Glutamatergic neuron (in vitro differentiated cells): ENCODE measurements at regions not wholly inside any gene's neighbourhood (a gene's known extent, or its start where the extent isn't known, plus 50 kb on each side); places are given as distances from the start of the nearest gene placed in this dataset.
"Not testable (repeated sequence)": the region's sequence is repeated elsewhere in the genome, so short reads cannot be mapped to it uniquely, and the experiment has no call there.

ENCODE experiments used
- DNase-seq: peaks from one replicate; pipeline ENCODE4 v3.0.0; 2022
- H3K27ac Mint-ChIP-seq: one replicate; pipeline ENCODE4 v1.8.0; 2020; ENCODE audit warnings: mild to moderate bottlenecking, mixed read lengths, inconsistent platforms; ENCODE audit not compliant: unreplicated experiment
- H3K27me3 Mint-ChIP-seq: one replicate; pipeline ENCODE4 v1.8.0; 2020; ENCODE audit warnings: mild to moderate bottlenecking, moderate library complexity, mixed read lengths, inconsistent platforms; ENCODE audit not compliant: unreplicated experiment
- H3K36me3 Mint-ChIP-seq: one replicate; pipeline ENCODE4 v1.8.0; 2020; ENCODE audit warnings: mild to moderate bottlenecking, mixed read lengths, inconsistent platforms; ENCODE audit not compliant: unreplicated experiment
- H3K4me1 Mint-ChIP-seq: one replicate; pipeline ENCODE4 v1.8.0; 2020; ENCODE audit warnings: mild to moderate bottlenecking, low read depth, mixed read lengths, inconsistent platforms; ENCODE audit not compliant: unreplicated experiment
- H3K4me3 Mint-ChIP-seq: one replicate; pipeline ENCODE4 v1.8.0; 2020; ENCODE audit warnings: mild to moderate bottlenecking, mixed read lengths, inconsistent platforms; ENCODE audit not compliant: unreplicated experiment
- H3K9me3 Mint-ChIP-seq: one replicate; pipeline ENCODE4 v1.8.0; 2020; ENCODE audit warnings: mild to moderate bottlenecking, moderate library complexity, mixed read lengths, inconsistent platforms; ENCODE audit not compliant: unreplicated experiment
- TF ChIP-seq, protein P1 (sequence below): fragments of 200-600 bp; sonication (generic); IDR thresholded peaks from one replicate; pipeline ENCODE4 v1.5.0; 2021; ENCODE audit not compliant: partially characterized antibody, unreplicated experiment

DNA sequence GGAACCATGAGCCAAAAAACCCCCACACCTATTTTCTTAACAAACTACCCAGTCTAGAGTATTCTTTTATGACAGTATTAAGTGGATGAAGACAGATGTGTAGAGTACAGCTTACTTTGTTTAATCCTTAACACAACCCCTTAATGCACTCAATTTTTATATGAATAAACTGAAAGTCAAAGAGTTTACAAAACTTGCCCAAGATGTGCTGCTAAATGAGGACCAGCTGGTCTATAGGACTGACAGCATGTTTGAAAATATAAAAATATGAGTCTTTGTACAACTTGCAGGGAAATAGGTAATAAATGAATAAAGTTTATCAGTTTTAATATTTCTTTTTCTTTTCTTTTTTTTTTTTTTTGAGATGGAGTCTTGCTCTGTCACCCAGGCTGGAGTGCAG is 102.3 kb downstream of the ZFY start:
- Mint-ChIP-seq H3K4me3 (no peak overlapping the region), H3K36me3 (no peaks in the 10 kb centered on the region), H3K9me3 (no peaks in the 10 kb centered on the region), H3K27me3 (no peaks in the 10 kb centered on the region), H3K4me1 (no peaks in the 10 kb centered on the region), H3K27ac (no peak overlapping the region)
- no peak for DNase-seq
- TF ChIP-seq, protein P1, sequence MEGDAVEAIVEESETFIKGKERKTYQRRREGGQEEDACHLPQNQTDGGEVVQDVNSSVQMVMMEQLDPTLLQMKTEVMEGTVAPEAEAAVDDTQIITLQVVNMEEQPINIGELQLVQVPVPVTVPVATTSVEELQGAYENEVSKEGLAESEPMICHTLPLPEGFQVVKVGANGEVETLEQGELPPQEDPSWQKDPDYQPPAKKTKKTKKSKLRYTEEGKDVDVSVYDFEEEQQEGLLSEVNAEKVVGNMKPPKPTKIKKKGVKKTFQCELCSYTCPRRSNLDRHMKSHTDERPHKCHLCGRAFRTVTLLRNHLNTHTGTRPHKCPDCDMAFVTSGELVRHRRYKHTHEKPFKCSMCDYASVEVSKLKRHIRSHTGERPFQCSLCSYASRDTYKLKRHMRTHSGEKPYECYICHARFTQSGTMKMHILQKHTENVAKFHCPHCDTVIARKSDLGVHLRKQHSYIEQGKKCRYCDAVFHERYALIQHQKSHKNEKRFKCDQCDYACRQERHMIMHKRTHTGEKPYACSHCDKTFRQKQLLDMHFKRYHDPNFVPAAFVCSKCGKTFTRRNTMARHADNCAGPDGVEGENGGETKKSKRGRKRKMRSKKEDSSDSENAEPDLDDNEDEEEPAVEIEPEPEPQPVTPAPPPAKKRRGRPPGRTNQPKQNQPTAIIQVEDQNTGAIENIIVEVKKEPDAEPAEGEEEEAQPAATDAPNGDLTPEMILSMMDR = no peak

- H3K27ac Mint-ChIP-seq = no peak overlapping the region
- DNase-seq = no peak
- no peaks in the 10 kb centered on the region for H3K4me1 Mint-ChIP-seq
- TF ChIP-seq, protein P1 = no peak
- no peak overlapping the region for H3K4me3 Mint-ChIP-seq
- no peaks in the 10 kb centered on the region for H3K9me3 Mint-ChIP-seq
- H3K27me3 Mint-ChIP-seq = no peaks in the 10 kb centered on the region
- H3K36me3 Mint-ChIP-seq = no peaks in the 10 kb centered on the region
Observed at GRCh38 chrY:3040415-3040814, 105.2 kb downstream of the ZFY start.

DNA sequence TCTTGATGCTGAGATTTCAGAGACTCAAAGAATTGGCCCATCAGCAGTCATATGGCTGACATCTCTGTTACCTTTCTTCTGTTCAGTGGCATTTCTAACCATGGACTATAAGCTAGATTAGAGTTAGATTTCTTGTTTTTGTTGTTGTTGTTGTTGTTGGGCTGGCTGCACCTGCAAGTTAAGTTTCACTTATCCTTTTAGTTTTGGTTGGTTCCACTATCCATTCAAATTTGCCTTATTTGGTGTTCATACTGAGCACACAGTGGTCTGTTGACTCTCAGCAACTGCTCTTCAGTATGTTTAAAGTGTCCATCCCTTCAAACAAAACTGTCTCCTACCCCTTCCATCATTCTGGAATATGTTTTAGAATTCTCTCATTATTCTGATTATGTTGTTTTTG is 106.8 kb downstream of the ZFY start:
- no peaks in the 10 kb centered on the region for H3K27me3 Mint-ChIP-seq
- TF ChIP-seq, protein P1 = no peak
- no peaks in the 10 kb centered on the region for H3K4me1 Mint-ChIP-seq
- no peak for DNase-seq
- no peaks in the 10 kb centered on the region for H3K9me3 Mint-ChIP-seq
- H3K27ac Mint-ChIP-seq = no peak overlapping the region
- H3K36me3 Mint-ChIP-seq = no peaks in the 10 kb centered on the region
- no peak overlapping the region for H3K4me3 Mint-ChIP-seq

DNA sequence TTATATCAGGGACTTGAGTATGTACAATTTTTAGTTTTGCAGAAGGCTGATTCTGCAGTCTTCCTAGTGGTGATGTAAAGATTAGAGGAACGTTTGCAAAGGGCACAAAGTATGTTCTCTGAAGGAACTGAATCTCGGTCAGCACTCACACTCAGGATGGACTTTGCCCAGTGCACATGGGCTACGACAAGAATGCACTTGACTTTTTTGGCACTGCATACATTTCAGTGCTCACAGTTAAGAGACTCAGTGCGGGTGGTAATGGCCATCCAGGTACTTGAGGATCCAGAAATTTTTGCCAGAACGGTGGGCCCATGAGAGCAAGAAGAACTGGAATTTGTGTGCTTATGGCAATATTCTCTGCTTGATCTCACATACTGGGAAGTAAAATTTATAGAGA is 107.7 kb downstream of the ZFY start:
- no peaks in the 10 kb centered on the region for H3K27me3 Mint-ChIP-seq
- H3K36me3 Mint-ChIP-seq = no peaks in the 10 kb centered on the region
- no peaks in the 10 kb centered on the region for H3K9me3 Mint-ChIP-seq
- TF ChIP-seq, protein P1 = no peak
- no peak for DNase-seq
- no peaks in the 10 kb centered on the region for H3K4me1 Mint-ChIP-seq
- no peak overlapping the region for H3K4me3 Mint-ChIP-seq
- H3K27ac Mint-ChIP-seq = no peak overlapping the region

- Mint-ChIP-seq H3K36me3 (no peaks in the 10 kb centered on the region), H3K27ac (no peak overlapping the region), H3K9me3 (no peaks in the 10 kb centered on the region), H3K4me3 (no peak overlapping the region), H3K4me1 (no peaks in the 10 kb centered on the region), H3K27me3 (no peaks in the 10 kb centered on the region)
- TF ChIP-seq, protein P1 = no peak
- DNase-seq = no peak
Observed at GRCh38 chrY:3045048-3045447, 109.9 kb downstream of the ZFY start.

GRCh38 chrY:3055496-3055895 is 120.3 kb downstream of the ZFY start:
- H3K9me3 Mint-ChIP-seq, H3K27me3 Mint-ChIP-seq, H3K27ac Mint-ChIP-seq, H3K36me3 Mint-ChIP-seq, H3K4me1 Mint-ChIP-seq, DNase-seq, H3K4me3 Mint-ChIP-seq: not testable (repeated sequence)

GRCh38 chrY:3058342-3058741 is 123.2 kb downstream of the ZFY start:
- H3K9me3 Mint-ChIP-seq, H3K4me3 Mint-ChIP-seq, H3K27ac Mint-ChIP-seq, H3K27me3 Mint-ChIP-seq, DNase-seq, H3K36me3 Mint-ChIP-seq, H3K4me1 Mint-ChIP-seq: not testable (repeated sequence)

DNA sequence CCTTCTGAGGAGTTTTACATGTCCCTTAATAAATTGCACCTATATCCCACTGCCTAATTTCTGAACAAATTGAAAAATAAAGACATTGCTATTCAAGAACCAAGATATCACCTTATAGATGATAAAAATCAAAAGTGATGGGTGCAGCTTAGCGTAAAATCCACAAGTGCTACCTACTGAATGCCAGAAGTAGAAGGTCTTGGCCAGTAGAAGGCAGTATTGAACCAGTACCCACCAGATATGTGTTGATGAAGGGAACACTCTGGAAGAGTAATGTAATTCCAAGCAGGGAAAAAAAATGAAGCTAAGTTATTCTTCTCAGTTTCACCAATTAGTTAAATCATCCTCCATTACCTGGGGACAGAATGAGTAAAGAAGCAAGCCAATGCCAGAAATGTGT is 125.5 kb downstream of the ZFY start:
- DNase-seq, H3K4me1 Mint-ChIP-seq, H3K36me3 Mint-ChIP-seq, H3K4me3 Mint-ChIP-seq, H3K9me3 Mint-ChIP-seq, H3K27ac Mint-ChIP-seq, H3K27me3 Mint-ChIP-seq: not testable (repeated sequence)
